ENCODE measurements at regions not wholly inside any gene's neighbourhood (a gene's known extent, or its start where the extent isn't known, plus 50 kb on each side); places are given as distances from the start of the nearest gene placed in this dataset.
"Not testable (repeated sequence)": the region's sequence is repeated elsewhere in the genome, so short reads cannot be mapped to it uniquely, and the experiment has no call there.

- no peak for DNase-seq (ENCODE audit: low read depth in 2 of 2)
Observed at GRCh38 chr18:1663879-1664705, 759.4 kb downstream of the ADCYAP1 start.

GRCh38 chr18:1665079-1665478 lies 760.4 kb downstream of the ADCYAP1 start:
- DNase-seq (ENCODE audit: low read depth in 2 of 2): no peak

GRCh38 chr18:1668279-1668678 lies 763.6 kb downstream of the ADCYAP1 start:
- no peak for DNase-seq (ENCODE audit: low read depth in 2 of 2)

- not testable (repeated sequence) for DNase-seq (ENCODE audit: low read depth in 2 of 2)
Observed at GRCh38 chr18:1671710-1672109, 767.0 kb downstream of the ADCYAP1 start.

- DNase-seq (ENCODE audit: low read depth in 2 of 2): no peak
Observed at GRCh38 chr18:1676387-1676786, 771.7 kb downstream of the ADCYAP1 start.

- no peak for DNase-seq (ENCODE audit: low read depth in 2 of 2)
Observed at GRCh38 chr18:1680108-1680507, 775.4 kb downstream of the ADCYAP1 start.

GRCh38 chr18:1691863-1692262 lies 787.2 kb downstream of the ADCYAP1 start:
- no peak for DNase-seq (ENCODE audit: low read depth in 2 of 2)

- no peak for DNase-seq (ENCODE audit: low read depth in 2 of 2)
Observed at GRCh38 chr18:1708006-1708405, 803.3 kb downstream of the ADCYAP1 start.

GRCh38 chr18:1710114-1710513 lies 805.4 kb downstream of the ADCYAP1 start:
- DNase-seq (ENCODE audit: low read depth in 2 of 2): no peak

GRCh38 chr18:1732143-1732542 lies 827.5 kb downstream of the ADCYAP1 start:
- DNase-seq (ENCODE audit: low read depth in 2 of 2): no peak

GRCh38 chr18:1746131-1746530 lies 825.2 kb downstream of the METTL4 start:
- no peak for DNase-seq (ENCODE audit: low read depth in 2 of 2)

- no peak for DNase-seq (ENCODE audit: low read depth in 2 of 2)
Observed at GRCh38 chr18:1751249-1751648, 820.1 kb downstream of the METTL4 start.

- DNase-seq (ENCODE audit: low read depth in 2 of 2): no peak
Observed at GRCh38 chr18:1760901-1761300, 810.4 kb downstream of the METTL4 start.

GRCh38 chr18:1774261-1774660 lies 797.0 kb downstream of the METTL4 start:
- no peak for DNase-seq (ENCODE audit: low read depth in 2 of 2)

GRCh38 chr18:1777843-1778242 lies 793.5 kb downstream of the METTL4 start:
- no peak for DNase-seq (ENCODE audit: low read depth in 2 of 2)

- no peak for DNase-seq (ENCODE audit: low read depth in 2 of 2)
Observed at GRCh38 chr18:1778496-1779178, 792.7 kb downstream of the METTL4 start.

- DNase-seq (ENCODE audit: low read depth in 2 of 2): no peak
Observed at GRCh38 chr18:1779587-1779986, 791.7 kb downstream of the METTL4 start.

GRCh38 chr18:1784113-1784512 lies 787.2 kb downstream of the METTL4 start:
- DNase-seq (ENCODE audit: low read depth in 2 of 2): no peak

- not testable (repeated sequence) for DNase-seq (ENCODE audit: low read depth in 2 of 2)
Observed at GRCh38 chr18:1785980-1786379, 785.3 kb downstream of the METTL4 start.

GRCh38 chr18:1796636-1797035 lies 774.7 kb downstream of the METTL4 start:
- no peak for DNase-seq (ENCODE audit: low read depth in 2 of 2)

GRCh38 chr18:1797235-1797634 lies 774.1 kb downstream of the METTL4 start:
- DNase-seq (ENCODE audit: low read depth in 2 of 2): no peak

GRCh38 chr18:1805521-1805920 lies 765.8 kb downstream of the METTL4 start:
- DNase-seq (ENCODE audit: low read depth in 2 of 2): no peak

GRCh38 chr18:1806884-1807615 lies 764.3 kb downstream of the METTL4 start:
- DNase-seq (ENCODE audit: low read depth in 2 of 2): no peak

Measured in stimulated activated CD8-positive, alpha-beta memory T cell treated with anti-CD3 and anti-CD28 coated beads, Interleukin-7, amount 100 ng/mL, for 1 hour (primary cell).